DND-41 (cell line): ENCODE measurements at regions not wholly inside any gene's neighbourhood (a gene's known extent, or its start where the extent isn't known, plus 50 kb on each side); places are given as distances from the start of the nearest gene placed in this dataset.

Experiments
- ATAC-seq: fragments of 200-7000 bp; cut with Tn5 transposase; 3 replicates; pipeline ENCODE4 v1.9.1; 2021; ENCODE audit warnings: low read depth; ENCODE audit not compliant: insufficient read depth
- DNase-seq: peaks from one replicate; pipeline ENCODE4 v3.0.0-alpha.2; 2020
- H2AFZ ChIP-seq: 2 replicates; pipeline ENCODE4 v1.6.0; 2012; ENCODE audit warnings: low read depth, low read length
- H3K27ac ChIP-seq: 2 replicates; pipeline ENCODE4 v1.5.1; 2012; ENCODE audit warnings: low read length, inconsistent platforms
- H3K27me3 ChIP-seq: fragments of 200-600 bp; sonication (generic); 2 replicates; pipeline ENCODE4 v1.6.0; 2012; ENCODE audit warnings: low read length, mild to moderate bottlenecking, inconsistent platforms; ENCODE audit not compliant: insufficient read depth, poor library complexity
- H3K36me3 ChIP-seq: 2 replicates; pipeline ENCODE4 v1.5.1; 2012; ENCODE audit warnings: low read length, inconsistent platforms; ENCODE audit not compliant: insufficient read depth
- H3K4me1 ChIP-seq: 2 replicates; pipeline ENCODE4 v1.5.1; 2012; ENCODE audit warnings: mild to moderate bottlenecking, low read length; ENCODE audit not compliant: insufficient read depth
- H3K4me2 ChIP-seq: 2 replicates; pipeline ENCODE4 v1.6.0; 2012; ENCODE audit warnings: mild to moderate bottlenecking, moderate library complexity, low read length, inconsistent platforms; ENCODE audit not compliant: insufficient read depth
- H3K4me3 ChIP-seq, 2 experiments: fragments of 200-600 bp in 1 of 2; shearing (Covaris generic) in 1 of 2; 2 replicates each; pipeline ENCODE4 v1.5.1; 2012 to 2016; ENCODE audit warnings: inconsistent platforms in 2 of 2, low read length in 2 of 2, mild to moderate bottlenecking in 2 of 2, low read depth in 1 of 2, moderate library complexity in 1 of 2
- H3K79me2 ChIP-seq: 2 replicates; pipeline ENCODE4 v1.6.0; 2012; ENCODE audit warnings: low read length, inconsistent platforms; ENCODE audit not compliant: insufficient read depth
- H3K9ac ChIP-seq: 2 replicates; pipeline ENCODE4 v1.6.0; 2012; ENCODE audit warnings: low read depth, mild to moderate bottlenecking, inconsistent platforms, low read length, moderate library complexity
- H3K9me3 ChIP-seq: 2 replicates; pipeline ENCODE4 v1.5.1; 2012; ENCODE audit warnings: low read length, moderate library complexity, mild to moderate bottlenecking, inconsistent platforms; ENCODE audit not compliant: insufficient read depth, severe bottlenecking
- H4K20me1 ChIP-seq: 2 replicates; pipeline ENCODE4 v1.6.0; 2012; ENCODE audit warnings: low read length; ENCODE audit not compliant: insufficient read depth
- EZH2 ChIP-seq: IDR thresholded peaks from 3 replicates; pipeline ENCODE4 v1.6.1; 2012; ENCODE audit warnings: borderline replicate concordance, low read depth, mild to moderate bottlenecking, moderate library complexity, low read length, inconsistent platforms; ENCODE audit not compliant: severe bottlenecking
- TF ChIP-seq, protein P1 (sequence below): IDR thresholded peaks from 2 replicates; pipeline ENCODE4 v1.5.1; 2012; ENCODE audit warnings: borderline replicate concordance, low read length, moderate library complexity, mild to moderate bottlenecking; ENCODE audit not compliant: poor library complexity, severe bottlenecking; ENCODE audit errors: extremely low read depth

DNA sequence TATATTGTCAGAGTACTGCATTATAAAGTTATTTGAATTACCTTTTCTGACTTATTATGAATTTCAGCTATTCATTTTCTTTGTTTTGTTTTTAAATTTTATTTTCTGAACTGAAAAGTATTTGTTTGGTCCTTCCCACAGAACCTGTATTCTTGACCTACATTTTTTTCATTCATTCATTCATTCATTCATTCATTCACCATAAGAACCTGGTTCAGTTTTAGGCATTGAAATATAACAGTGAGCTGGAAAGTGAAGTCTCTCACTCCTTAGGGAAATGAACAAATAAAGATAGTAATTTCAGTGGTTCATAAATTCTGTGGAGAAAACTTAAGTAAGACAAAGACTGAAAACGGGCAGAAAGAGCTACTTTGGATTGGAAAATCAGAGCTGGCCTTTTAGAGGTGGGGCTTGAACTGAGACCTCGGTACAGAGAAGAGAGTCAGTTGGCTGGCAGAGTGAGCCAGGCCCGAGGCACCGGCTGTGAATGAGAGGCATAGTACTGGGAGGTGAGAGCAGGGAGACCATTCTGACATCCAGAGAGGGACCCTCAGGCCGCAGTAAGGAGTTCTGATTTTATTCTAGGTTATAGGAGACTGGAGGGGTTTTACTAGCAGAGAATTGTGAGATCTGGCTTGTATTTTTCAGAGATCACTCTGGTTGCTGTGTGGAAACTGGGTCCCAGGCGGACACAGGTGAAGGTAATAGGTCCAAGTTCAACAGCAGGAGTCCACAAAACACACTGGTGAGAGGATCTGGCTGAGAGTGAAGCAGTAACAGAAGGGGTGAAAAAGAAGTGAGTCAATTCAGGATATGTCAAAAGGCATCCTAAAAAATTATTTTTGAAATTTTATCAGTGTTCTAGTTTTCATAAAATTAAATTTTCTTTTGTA lies 75.8 kb upstream of the FN1 start:
- Histone ChIP-seq H3K9ac (no peak overlapping the region), H3K27me3 (no peaks in the 10 kb centered on the region), H3K4me2 (no peak overlapping the region), H3K4me1 (no peaks in the 10 kb centered on the region), H3K9me3 (no peaks in the 10 kb centered on the region), H4K20me1 (no peaks in the 10 kb centered on the region), H3K27ac (no peak overlapping the region), H3K4me3 (no peak overlapping the region), H3K79me2 (no peaks in the 10 kb centered on the region), H2AFZ (no peak overlapping the region), H3K36me3 (no peaks in the 10 kb centered on the region)
- DNase-seq, result no peak
- ATAC-seq, result no peak
- no peak for TF ChIP-seq EZH2
- TF ChIP-seq, protein P1, sequence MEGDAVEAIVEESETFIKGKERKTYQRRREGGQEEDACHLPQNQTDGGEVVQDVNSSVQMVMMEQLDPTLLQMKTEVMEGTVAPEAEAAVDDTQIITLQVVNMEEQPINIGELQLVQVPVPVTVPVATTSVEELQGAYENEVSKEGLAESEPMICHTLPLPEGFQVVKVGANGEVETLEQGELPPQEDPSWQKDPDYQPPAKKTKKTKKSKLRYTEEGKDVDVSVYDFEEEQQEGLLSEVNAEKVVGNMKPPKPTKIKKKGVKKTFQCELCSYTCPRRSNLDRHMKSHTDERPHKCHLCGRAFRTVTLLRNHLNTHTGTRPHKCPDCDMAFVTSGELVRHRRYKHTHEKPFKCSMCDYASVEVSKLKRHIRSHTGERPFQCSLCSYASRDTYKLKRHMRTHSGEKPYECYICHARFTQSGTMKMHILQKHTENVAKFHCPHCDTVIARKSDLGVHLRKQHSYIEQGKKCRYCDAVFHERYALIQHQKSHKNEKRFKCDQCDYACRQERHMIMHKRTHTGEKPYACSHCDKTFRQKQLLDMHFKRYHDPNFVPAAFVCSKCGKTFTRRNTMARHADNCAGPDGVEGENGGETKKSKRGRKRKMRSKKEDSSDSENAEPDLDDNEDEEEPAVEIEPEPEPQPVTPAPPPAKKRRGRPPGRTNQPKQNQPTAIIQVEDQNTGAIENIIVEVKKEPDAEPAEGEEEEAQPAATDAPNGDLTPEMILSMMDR, result no peak

DNA sequence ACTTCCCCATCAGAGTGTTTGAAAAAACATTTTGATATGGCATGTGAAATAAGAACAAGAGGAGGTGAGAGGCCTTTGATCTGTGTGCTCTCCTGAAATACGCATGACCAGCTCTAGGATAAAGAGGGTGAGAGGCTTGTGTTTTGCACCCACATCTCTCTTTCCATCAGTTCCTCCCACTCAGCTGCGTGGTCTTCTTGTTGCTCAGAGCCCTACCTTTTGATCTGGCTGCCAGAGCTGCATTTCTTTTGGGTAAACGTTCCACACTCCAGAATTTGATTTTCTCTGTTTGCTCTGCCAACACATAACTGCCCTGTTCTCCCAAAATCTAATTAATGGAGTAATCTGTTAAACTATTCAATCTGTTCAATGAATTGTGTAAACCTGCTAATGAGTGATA lies 72.0 kb upstream of the FN1 start:
- Histone ChIP-seq H3K4me1 (no peaks in the 10 kb centered on the region), H3K27me3 (no peaks in the 10 kb centered on the region), H3K27ac (no peak overlapping the region), H2AFZ (no peak overlapping the region), H3K79me2 (no peaks in the 10 kb centered on the region), H4K20me1 (no peaks in the 10 kb centered on the region), H3K36me3 (no peaks in the 10 kb centered on the region), H3K4me3 (no peak overlapping the region), H3K9me3 (no peaks in the 10 kb centered on the region), H3K9ac (no peak overlapping the region), H3K4me2 (no peak overlapping the region)
- no peak for ATAC-seq
- no peak for DNase-seq
- TF ChIP-seq EZH2, result no peak
- TF ChIP-seq, protein P1, result no peak

DNA sequence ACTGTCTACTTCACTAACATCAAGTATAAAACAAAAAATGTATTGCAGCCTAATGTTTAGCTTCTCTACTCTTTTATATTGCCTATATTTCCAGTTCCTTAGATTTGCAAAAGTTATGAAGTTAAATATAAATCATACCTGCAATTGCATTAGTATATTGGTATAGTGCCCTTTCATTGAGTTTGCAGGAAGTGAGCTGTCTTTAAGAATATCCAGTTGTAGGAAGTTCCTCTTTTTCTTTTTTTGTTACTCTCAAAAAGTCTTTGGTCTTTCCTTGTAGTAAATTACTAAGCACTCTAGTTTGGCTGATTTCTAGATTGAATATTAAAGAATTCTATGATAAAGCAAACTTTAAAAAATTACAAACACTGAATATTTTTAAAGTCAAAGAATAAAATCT lies 71.3 kb upstream of the FN1 start:
- no peak overlapping the region for H2AFZ ChIP-seq
- H3K9ac ChIP-seq, result no peak overlapping the region
- no peak overlapping the region for H3K27ac ChIP-seq
- no peaks in the 10 kb centered on the region for H3K27me3 ChIP-seq
- H3K4me1 ChIP-seq, result no peaks in the 10 kb centered on the region
- H3K36me3 ChIP-seq, result no peaks in the 10 kb centered on the region
- H4K20me1 ChIP-seq, result no peaks in the 10 kb centered on the region
- DNase-seq (no peak), ATAC-seq (no peak)
- no peak overlapping the region for H3K4me3 ChIP-seq
- H3K79me2 ChIP-seq, result no peaks in the 10 kb centered on the region
- H3K9me3 ChIP-seq, result no peaks in the 10 kb centered on the region
- no peak for TF ChIP-seq EZH2
- TF ChIP-seq, protein P1, result no peak
- no peak overlapping the region for H3K4me2 ChIP-seq
